ENCODE measurements at regions not wholly inside any gene's neighbourhood (a gene's known extent, or its start where the extent isn't known, plus 50 kb on each side); places are given as distances from the start of the nearest gene placed in this dataset.
A peak's percentile ranks its signal among the peaks of the same experiment; 100 is the strongest.

GRCh38 chr2:134146161-134146560, 107.7 kb upstream of the MGAT5 start:
- DNase-seq: no peak

GRCh38 chr2:134146620-134147019, 107.3 kb upstream of the MGAT5 start:
- DNase-seq: no peak

- no peak for DNase-seq
Measured at GRCh38 chr2:134148172-134148571, 105.7 kb upstream of the MGAT5 start.

- DNase-seq: no peak
Measured at GRCh38 chr2:134148843-134149472, 104.9 kb upstream of the MGAT5 start.

GRCh38 chr2:134149904-134150303, 104.0 kb upstream of the MGAT5 start:
- DNase-seq: no peak

- no peak for DNase-seq
Measured at GRCh38 chr2:134150760-134151159, 103.1 kb upstream of the MGAT5 start.

GRCh38 chr2:134152045-134153010, 101.5 kb upstream of the MGAT5 start:
- DNase-seq: no peak

GRCh38 chr2:134153294-134153880, 100.5 kb upstream of the MGAT5 start:
- DNase-seq: no peak

GRCh38 chr2:134154246-134154645, 99.6 kb upstream of the MGAT5 start:
- no peak for DNase-seq

- no peak for DNase-seq
Measured at GRCh38 chr2:134155134-134155533, 98.7 kb upstream of the MGAT5 start.

- DNase-seq: no peak
Measured at GRCh38 chr2:134158295-134158694, 95.6 kb upstream of the MGAT5 start.

- no peak for DNase-seq
Measured at GRCh38 chr2:134161170-134161547, 92.7 kb upstream of the MGAT5 start.

GRCh38 chr2:134163336-134163735, 90.5 kb upstream of the MGAT5 start:
- no peak for DNase-seq

- DNase-seq: no peak
Measured at GRCh38 chr2:134164306-134164705, 89.6 kb upstream of the MGAT5 start.

GRCh38 chr2:134167015-134167414, 86.9 kb upstream of the MGAT5 start:
- no peak for DNase-seq

GRCh38 chr2:134169788-134170187, 84.1 kb upstream of the MGAT5 start:
- DNase-seq: no peak

- no peak for DNase-seq
Measured at GRCh38 chr2:134170294-134170693, 83.6 kb upstream of the MGAT5 start.

- no peak for DNase-seq
Measured at GRCh38 chr2:134170700-134171099, 83.2 kb upstream of the MGAT5 start.

- no peak for DNase-seq
Measured at GRCh38 chr2:134173338-134174016, 80.4 kb upstream of the MGAT5 start.

- no peak for DNase-seq
Measured at GRCh38 chr2:134174711-134175110, 79.2 kb upstream of the MGAT5 start.

GRCh38 chr2:134175834-134176233, 78.0 kb upstream of the MGAT5 start:
- no peak for DNase-seq

GRCh38 chr2:134177351-134177931, 76.4 kb upstream of the MGAT5 start:
- peak; percentile 27 for DNase-seq
